ENCODE measurements at regions not wholly inside any gene's neighbourhood (a gene's known extent, or its start where the extent isn't known, plus 50 kb on each side); places are given as distances from the start of the nearest gene placed in this dataset.

- TF ChIP-seq CTCF (IDR thresholded peaks at IDR 0.05): no peak
- TF ChIP-seq POLR2A (IDR thresholded peaks at IDR 0.05): no peak
Observed at GRCh38 chr17:79306424-79307318, 232.0 kb downstream of the ENGASE start.
